ENCODE measurements at regions not wholly inside any gene's neighbourhood (a gene's known extent, or its start where the extent isn't known, plus 50 kb on each side); places are given as distances from the start of the nearest gene placed in this dataset.

DNA sequence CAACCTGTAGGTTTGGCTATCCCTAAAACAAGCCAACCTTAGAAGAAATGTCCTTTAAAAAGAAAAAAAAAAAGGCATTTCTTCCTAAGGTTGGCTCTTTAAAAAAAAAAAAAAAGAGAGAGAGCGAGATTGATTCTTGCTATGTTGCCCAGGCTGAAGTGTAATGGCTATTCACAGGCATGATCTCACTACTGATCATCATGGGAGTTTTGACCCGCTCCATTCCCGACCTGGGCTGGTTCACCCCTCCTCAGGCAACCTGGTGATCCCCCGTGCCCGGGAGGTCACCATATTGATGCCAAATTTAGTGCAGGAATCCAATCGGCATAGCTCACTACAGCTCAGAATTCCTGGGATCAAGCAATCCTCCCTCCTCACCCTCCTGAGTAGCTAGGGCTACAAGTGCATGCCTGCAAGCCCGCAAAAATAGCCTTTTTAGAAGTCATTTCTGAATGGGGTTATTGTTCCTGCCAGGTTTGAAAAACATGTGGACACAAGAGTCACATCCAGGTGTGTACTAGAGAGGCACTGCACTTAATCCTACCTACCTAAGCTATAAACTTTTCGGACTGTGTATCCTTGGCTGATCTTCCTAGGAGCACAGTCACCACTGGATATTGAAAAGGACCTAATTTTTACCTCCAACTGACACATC, 61.4 kb upstream of the ZCCHC13 start:
- Histone ChIP-seq H3K4me1 (no peaks in the 10 kb centered on the region), H3K27me3 (no peaks in the 10 kb centered on the region), H3K36me3 (ENCODE audit: low read depth, missing control alignments) (no peaks in the 10 kb centered on the region), H3K27ac (no peak overlapping the region), H3K4me3 (no peak overlapping the region), H3K9me3 (no peaks in the 10 kb centered on the region)
- WGBS, 2 donors: 84 to 95% methylated on average over 7 to 8 of the region's 8 CpGs
- TF ChIP-seq, protein P1, sequence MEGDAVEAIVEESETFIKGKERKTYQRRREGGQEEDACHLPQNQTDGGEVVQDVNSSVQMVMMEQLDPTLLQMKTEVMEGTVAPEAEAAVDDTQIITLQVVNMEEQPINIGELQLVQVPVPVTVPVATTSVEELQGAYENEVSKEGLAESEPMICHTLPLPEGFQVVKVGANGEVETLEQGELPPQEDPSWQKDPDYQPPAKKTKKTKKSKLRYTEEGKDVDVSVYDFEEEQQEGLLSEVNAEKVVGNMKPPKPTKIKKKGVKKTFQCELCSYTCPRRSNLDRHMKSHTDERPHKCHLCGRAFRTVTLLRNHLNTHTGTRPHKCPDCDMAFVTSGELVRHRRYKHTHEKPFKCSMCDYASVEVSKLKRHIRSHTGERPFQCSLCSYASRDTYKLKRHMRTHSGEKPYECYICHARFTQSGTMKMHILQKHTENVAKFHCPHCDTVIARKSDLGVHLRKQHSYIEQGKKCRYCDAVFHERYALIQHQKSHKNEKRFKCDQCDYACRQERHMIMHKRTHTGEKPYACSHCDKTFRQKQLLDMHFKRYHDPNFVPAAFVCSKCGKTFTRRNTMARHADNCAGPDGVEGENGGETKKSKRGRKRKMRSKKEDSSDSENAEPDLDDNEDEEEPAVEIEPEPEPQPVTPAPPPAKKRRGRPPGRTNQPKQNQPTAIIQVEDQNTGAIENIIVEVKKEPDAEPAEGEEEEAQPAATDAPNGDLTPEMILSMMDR (IDR thresholded peaks at IDR 0.05): no peak
- no peak for TF ChIP-seq POLR2A (IDR thresholded peaks at IDR 0.05)
- intact Hi-C loops (cut with DNase I; ENCODE audit: low total_unique reads): no loop called here
- no peak for DNase-seq

GRCh38 chrX:74242050-74242449, 61.9 kb upstream of the ZCCHC13 start:
- Histone ChIP-seq H3K36me3 (ENCODE audit: low read depth, missing control alignments) (no peaks in the 10 kb centered on the region), H3K4me3 (no peak overlapping the region), H3K27ac (no peak overlapping the region), H3K27me3 (no peaks in the 10 kb centered on the region), H3K4me1 (no peaks in the 10 kb centered on the region), H3K9me3 (no peaks in the 10 kb centered on the region)
- no peak for TF ChIP-seq POLR2A (IDR thresholded peaks at IDR 0.05)
- TF ChIP-seq, protein P1 (IDR thresholded peaks at IDR 0.05): no peak
- DNase-seq: no peak
- intact Hi-C loops (cut with DNase I; ENCODE audit: low total_unique reads): no loop called here

DNA sequence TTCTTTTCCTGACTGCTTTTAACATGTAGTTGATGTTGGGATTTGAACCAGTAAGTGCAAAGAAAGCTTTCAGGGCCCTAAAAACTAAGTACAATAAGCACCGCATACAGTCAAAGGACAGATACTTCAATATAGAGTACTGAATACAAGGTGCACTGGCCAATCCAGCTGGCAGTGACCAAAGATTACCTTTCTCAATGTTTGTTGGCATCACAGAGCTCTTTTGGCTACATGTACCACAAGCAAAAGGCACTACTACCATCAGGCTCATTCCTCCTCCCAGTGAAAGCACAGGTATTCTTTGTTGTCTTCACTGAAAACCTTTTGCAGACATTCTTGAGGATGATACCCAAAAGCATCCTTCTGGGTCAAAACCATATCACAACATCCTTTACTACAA, 65.2 kb upstream of the ZCCHC13 start:
- Histone ChIP-seq H3K4me1 (no peaks in the 10 kb centered on the region), H3K27ac (no peak overlapping the region), H3K27me3 (no peaks in the 10 kb centered on the region), H3K36me3 (ENCODE audit: low read depth, missing control alignments) (no peaks in the 10 kb centered on the region), H3K9me3 (no peaks in the 10 kb centered on the region), H3K4me3 (no peak overlapping the region)
- intact Hi-C loops (cut with DNase I; ENCODE audit: low total_unique reads): no loop called here
- 93 to 100% methylated on average over 1 of the region's 1 CpG for WGBS, 2 donors
- DNase-seq: no peak
- TF ChIP-seq POLR2A (IDR thresholded peaks at IDR 0.05): no peak
- TF ChIP-seq, protein P1 (IDR thresholded peaks at IDR 0.05): no peak

- DNase-seq: no peak
- intact Hi-C loops (cut with DNase I; ENCODE audit: low total_unique reads): no loop called here
- Histone ChIP-seq H3K4me3 (no peak overlapping the region), H3K27ac (no peak overlapping the region), H3K27me3 (no peaks in the 10 kb centered on the region), H3K36me3 (ENCODE audit: low read depth, missing control alignments) (no peaks in the 10 kb centered on the region), H3K9me3 (no peaks in the 10 kb centered on the region), H3K4me1 (no peaks in the 10 kb centered on the region)
- 75 to 78% methylated on average over 2 of the region's 2 CpGs for WGBS, 2 donors
- TF ChIP-seq, protein P1 (IDR thresholded peaks at IDR 0.05): no peak
- no peak for TF ChIP-seq POLR2A (IDR thresholded peaks at IDR 0.05)
Measured at GRCh38 chrX:74234818-74235217, 69.2 kb upstream of the ZCCHC13 start.

DNA sequence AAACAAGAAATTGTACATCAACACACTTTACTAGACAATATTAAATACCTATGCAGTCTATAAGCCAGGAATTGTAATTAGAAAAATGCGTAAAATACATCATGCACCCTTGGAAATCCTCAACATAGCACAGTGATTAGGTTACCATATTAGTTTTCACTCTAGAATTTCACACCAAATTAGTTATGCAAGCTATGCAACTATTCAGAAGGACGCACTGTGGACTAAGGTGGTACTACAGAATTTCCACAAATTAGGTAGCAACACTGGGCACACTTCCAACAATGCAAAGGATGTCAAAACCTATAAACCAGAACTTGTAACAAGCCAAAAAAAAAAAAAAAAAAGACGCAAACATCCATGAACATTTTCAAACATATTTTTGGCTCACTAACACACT, 71.1 kb upstream of the ZCCHC13 start:
- Histone ChIP-seq H3K4me1 (no peaks in the 10 kb centered on the region), H3K36me3 (ENCODE audit: low read depth, missing control alignments) (no peaks in the 10 kb centered on the region), H3K4me3 (no peak overlapping the region), H3K9me3 (no peaks in the 10 kb centered on the region), H3K27ac (no peak overlapping the region), H3K27me3 (no peaks in the 10 kb centered on the region)
- TF ChIP-seq POLR2A (IDR thresholded peaks at IDR 0.05): no peak
- TF ChIP-seq, protein P1 (IDR thresholded peaks at IDR 0.05): no peak
- DNase-seq: no peak
- intact Hi-C loops (cut with DNase I; ENCODE audit: low total_unique reads): no loop called here
- 82 to 93% methylated on average over 3 of the region's 3 CpGs for WGBS, 2 donors

All from testis (tissue), 2 donors.